ENCODE measurements at regions not wholly inside any gene's neighbourhood (a gene's known extent, or its start where the extent isn't known, plus 50 kb on each side); places are given as distances from the start of the nearest gene placed in this dataset.

- DNase-seq = no peak
Measured at GRCh38 chr12:58764100-58764953, 156.0 kb downstream of the LRIG3 start.

GRCh38 chr12:58765076-58765475, 155.2 kb downstream of the LRIG3 start:
- no peak for DNase-seq

GRCh38 chr12:58765653-58766512, 154.4 kb downstream of the LRIG3 start:
- DNase-seq = no peak

- DNase-seq = no peak
Measured at GRCh38 chr12:58766513-58766870, 153.8 kb downstream of the LRIG3 start.

- no peak for DNase-seq
Measured at GRCh38 chr12:58767496-58767895, 152.8 kb downstream of the LRIG3 start.

- DNase-seq = no peak
Measured at GRCh38 chr12:58773986-58774385, 146.3 kb downstream of the LRIG3 start.

- DNase-seq = no peak
Measured at GRCh38 chr12:58774731-58775130, 145.6 kb downstream of the LRIG3 start.

GRCh38 chr12:58775396-58775795, 144.9 kb downstream of the LRIG3 start:
- DNase-seq = no peak

- no peak for DNase-seq
Measured at GRCh38 chr12:58776144-58776543, 144.2 kb downstream of the LRIG3 start.

GRCh38 chr12:58777815-58778214, 142.5 kb downstream of the LRIG3 start:
- DNase-seq = no peak

GRCh38 chr12:58781609-58782008, 138.7 kb downstream of the LRIG3 start:
- no peak for DNase-seq

- no peak for DNase-seq
Measured at GRCh38 chr12:58787021-58787760, 133.1 kb downstream of the LRIG3 start.

- no peak for DNase-seq
Measured at GRCh38 chr12:58794859-58795258, 125.4 kb downstream of the LRIG3 start.

- no peak for DNase-seq
Measured at GRCh38 chr12:58795825-58796224, 124.5 kb downstream of the LRIG3 start.

- no peak for DNase-seq
Measured at GRCh38 chr12:58801986-58802385, 118.3 kb downstream of the LRIG3 start.

- no peak for DNase-seq
Measured at GRCh38 chr12:58803908-58804307, 116.4 kb downstream of the LRIG3 start.

GRCh38 chr12:58804749-58805148, 115.6 kb downstream of the LRIG3 start:
- no peak for DNase-seq

- no peak for DNase-seq
Measured at GRCh38 chr12:58809064-58809607, 111.2 kb downstream of the LRIG3 start.

GRCh38 chr12:58811346-58811745, 109.0 kb downstream of the LRIG3 start:
- DNase-seq = no peak

GRCh38 chr12:58812214-58812613, 108.1 kb downstream of the LRIG3 start:
- DNase-seq = no peak

GRCh38 chr12:58814036-58814435, 106.3 kb downstream of the LRIG3 start:
- no peak for DNase-seq

- DNase-seq = no peak
Measured at GRCh38 chr12:58815235-58815634, 105.1 kb downstream of the LRIG3 start.

GRCh38 chr12:58818546-58818945, 101.8 kb downstream of the LRIG3 start:
- DNase-seq = no peak

All from NCI-H2227 treated with DMSO at 0.1 percent for 48 hours (cell line).